ENCODE measurements at regions not wholly inside any gene's neighbourhood (a gene's known extent, or its start where the extent isn't known, plus 50 kb on each side); places are given as distances from the start of the nearest gene placed in this dataset.

GRCh38 chr10:123262456-123262855 lies 108.3 kb downstream of the BUB3 start:
- TF ChIP-seq CTCF (IDR thresholded peaks at IDR 0.05) (no peak), EZH2 (IDR thresholded peaks at IDR 0.05) (no peak), EZH2phosphoT487 (IDR thresholded peaks at IDR 0.05) (no peak)

Data from neural progenitor cell (in vitro differentiated cells).